ENCODE measurements at regions not wholly inside any gene's neighbourhood (a gene's known extent, or its start where the extent isn't known, plus 50 kb on each side); places are given as distances from the start of the nearest gene placed in this dataset.

- TF ChIP-seq PHF8 (IDR thresholded peaks at IDR 0.05; ENCODE audit: borderline replicate concordance, low read length) (no peak), JUNB (CRISPR knock-in tag; conservative IDR thresholded peaks at IDR 0.05) (no peak), FOXA1 (IDR thresholded peaks at IDR 0.05; ENCODE audit: borderline replicate concordance) (no peak), MYC (IDR thresholded peaks at IDR 0.05; ENCODE audit: low read depth, low read length) (no peak), MYC (CRISPR knock-in tag; IDR thresholded peaks at IDR 0.05; ENCODE audit: borderline replicate concordance, low read depth) (no peak), KAT7 (CRISPR knock-in tag; IDR thresholded peaks at IDR 0.05; ENCODE audit: borderline replicate concordance) (no peak), ZNF274 (IDR thresholded peaks at IDR 0.05; ENCODE audit: borderline replicate concordance, low read depth, low read length) (no peak), ZNF639 (CRISPR knock-in tag; conservative IDR thresholded peaks at IDR 0.05 in 1 of 2, IDR thresholded peaks at IDR 0.05 in 1 of 2) (no peak)
- TF ChIP-seq, protein P1, sequence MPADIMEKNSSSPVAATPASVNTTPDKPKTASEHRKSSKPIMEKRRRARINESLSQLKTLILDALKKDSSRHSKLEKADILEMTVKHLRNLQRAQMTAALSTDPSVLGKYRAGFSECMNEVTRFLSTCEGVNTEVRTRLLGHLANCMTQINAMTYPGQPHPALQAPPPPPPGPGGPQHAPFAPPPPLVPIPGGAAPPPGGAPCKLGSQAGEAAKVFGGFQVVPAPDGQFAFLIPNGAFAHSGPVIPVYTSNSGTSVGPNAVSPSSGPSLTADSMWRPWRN (IDR thresholded peaks at IDR 0.05; ENCODE audit: low read depth) = no peak
Observed at GRCh38 chr11:134533511-134533910, 121.5 kb upstream of the B3GAT1 start.
